Esophagus squamous epithelium (tissue), 5 donors: ENCODE measurements at regions not wholly inside any gene's neighbourhood (a gene's known extent, or its start where the extent isn't known, plus 50 kb on each side); places are given as distances from the start of the nearest gene placed in this dataset.

Experiments used
- DNase-seq: peaks from one replicate; lab custom pipeline; 2025; lab: John Stamatoyannopoulos, UW
- H3K27ac ChIP-seq, 4 donors: fragments of 200-600 bp; sonication (generic); one replicate each; pipeline ENCODE4 v1.5.1; 2016 to 2019; ENCODE audit warnings: mild to moderate bottlenecking in 1 of 4
- H3K27me3 ChIP-seq, 4 donors: fragments of 200-600 bp; sonication (generic); 1 replicate in 3 of 4; 2 replicates in 1 of 4; pipeline versions ENCODE4 v1.5.1 to v1.6.0; 2017 to 2021; ENCODE audit warnings: antibody characterized with exemption in 1 of 4
- H3K36me3 ChIP-seq, 3 donors: fragments of 200-600 bp; sonication (generic); one replicate each; pipeline ENCODE4 v1.5.1; 2016 to 2019
- H3K4me1 ChIP-seq, 3 donors: fragments of 200-600 bp; sonication (generic); one replicate each; pipeline ENCODE4 v1.5.1; 2017 to 2019
- H3K4me3 ChIP-seq, 4 donors: fragments of 200-600 bp; sonication (generic); 1 replicate in 3 of 4; 2 replicates in 1 of 4; pipeline ENCODE4 v1.5.1; 2016 to 2019; ENCODE audit warnings: mild to moderate bottlenecking in 2 of 4, moderate library complexity in 1 of 4
- H3K9me3 ChIP-seq, 3 donors: fragments of 200-600 bp; sonication (generic); one replicate each; pipeline ENCODE4 v1.5.1; 2016 to 2019
- CTCF ChIP-seq, 6 experiments: fragments of 450-650 bp in 4 of 6; fragments of 200-600 bp in 2 of 6; sonication (generic) in 2 of 6; IDR thresholded peaks; one replicate each; pipeline ENCODE4 v1.5.1; 2016 to 2019; ENCODE audit warnings: antibody characterized with exemption in 6 of 6, mild to moderate bottlenecking in 4 of 6, moderate library complexity in 4 of 6
- POLR2A ChIP-seq, 4 donors: fragments of 450-650 bp; IDR thresholded peaks; one replicate each; pipeline ENCODE4 v1.6.1; 2017; ENCODE audit warnings: antibody characterized with exemption in 4 of 4, mild to moderate bottlenecking in 4 of 4, moderate library complexity in 3 of 4
- WGBS, 2 donors: methylation state at CpG; one replicate each; pipeline ENCODE4 v1.1.5; 2018; 5-methylcytosine and 5-hydroxymethylcytosine counted together
- intact Hi-C: fragments of 100-400 bp; cut with DNase I; formaldehyde crosslinking; loops from one replicate; pipeline ENCODE4 v1.15.0; 2022
- donor health status: DM: yes; HTN: yes; CAD: no.

GRCh38 chr1:96978444-96978843 lies 256.9 kb downstream of the PTBP2 start:
- Histone ChIP-seq H3K36me3 (no peaks in the 10 kb centered on the region), H3K4me3 (no peak overlapping the region), H3K9me3 (no peaks in the 10 kb centered on the region), H3K27me3 (no peaks in the 10 kb centered on the region), H3K27ac (no peak overlapping the region), H3K4me1 (no peaks in the 10 kb centered on the region)
- TF ChIP-seq CTCF (IDR thresholded peaks at IDR 0.05) (no peak), POLR2A (IDR thresholded peaks at IDR 0.05) (no peak)
- intact Hi-C loops: no loop called here
- WGBS, 2 donors: 70 to 71% methylated on average over 3 of the region's 3 CpGs
- DNase-seq: no peak

DNA sequence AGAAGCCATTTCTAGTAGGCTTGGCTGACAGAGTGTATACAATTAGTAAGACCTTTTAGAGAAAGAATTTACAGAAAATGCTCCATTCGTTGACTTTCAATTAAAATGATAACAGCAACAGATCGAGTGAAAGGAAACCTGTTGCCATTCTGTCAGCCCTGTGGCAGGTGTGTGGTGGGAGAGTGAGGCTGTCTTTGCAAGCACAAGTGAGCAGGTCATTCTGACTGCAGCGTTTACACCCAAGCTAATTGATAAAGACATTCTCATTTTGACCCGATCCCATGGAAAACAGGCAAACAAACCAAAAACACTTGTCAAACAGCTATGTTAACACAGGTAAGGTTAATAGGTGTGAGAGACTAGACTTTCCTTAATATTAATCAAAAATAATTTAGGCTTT lies 257.3 kb downstream of the PTBP2 start:
- H3K4me3 ChIP-seq: no peak overlapping the region
- no peaks in the 10 kb centered on the region for H3K36me3 ChIP-seq
- no peaks in the 10 kb centered on the region for H3K9me3 ChIP-seq
- H3K27ac ChIP-seq: no peak overlapping the region
- TF ChIP-seq POLR2A (IDR thresholded peaks at IDR 0.05): no peak
- no peak for TF ChIP-seq CTCF (IDR thresholded peaks at IDR 0.05)
- no peaks in the 10 kb centered on the region for H3K4me1 ChIP-seq
- 26 to 47% methylated on average over 4 of the region's 4 CpGs for WGBS, 2 donors
- no peaks in the 10 kb centered on the region for H3K27me3 ChIP-seq
- no peak for DNase-seq
- intact Hi-C loops: no loop called here

DNA sequence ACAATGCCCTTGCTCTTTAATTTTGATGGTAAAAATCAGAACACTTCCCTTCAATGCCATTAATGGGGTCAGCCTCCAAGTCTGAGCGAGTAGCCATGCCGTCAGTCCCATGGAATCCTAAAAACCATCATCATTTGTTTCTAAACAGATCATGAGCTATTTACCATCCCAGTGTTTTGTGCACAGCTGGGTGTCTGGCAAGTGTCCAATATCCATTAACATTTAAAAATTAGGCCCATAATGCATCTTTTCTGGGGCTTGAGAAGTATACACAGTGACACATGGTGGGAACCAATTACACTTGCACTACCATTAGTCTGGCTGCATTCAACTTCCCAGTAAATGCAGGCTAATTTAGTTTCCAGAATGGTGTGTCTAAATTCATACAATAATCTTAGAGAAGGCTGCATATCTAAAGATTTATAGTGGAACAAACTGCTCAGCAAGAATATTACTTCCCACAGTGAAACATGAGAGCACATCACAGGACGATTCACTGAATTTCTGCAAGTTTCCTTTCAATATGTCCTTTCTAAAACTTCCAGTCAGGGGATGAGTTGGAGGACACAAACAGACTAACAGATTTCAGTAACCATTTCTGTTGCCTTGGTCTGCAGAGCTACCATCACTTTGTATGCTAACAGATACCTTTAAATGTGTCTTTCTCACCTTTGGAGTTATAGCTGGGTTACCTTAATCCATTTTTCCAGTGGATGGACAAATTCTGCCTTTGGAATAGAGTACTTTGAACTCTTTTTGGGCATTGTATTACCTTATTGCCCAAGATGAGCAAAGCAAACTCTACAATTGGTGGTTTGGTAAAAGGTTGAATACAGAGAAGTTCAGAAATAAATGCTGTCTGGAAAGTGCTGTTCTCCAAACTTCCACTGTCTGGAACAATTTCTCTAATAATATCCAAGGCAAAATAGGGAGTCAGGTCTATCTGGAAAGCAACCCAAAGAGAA lies 258.0 kb downstream of the PTBP2 start:
- no peaks in the 10 kb centered on the region for H3K27me3 ChIP-seq
- no peaks in the 10 kb centered on the region for H3K9me3 ChIP-seq
- H3K4me3 ChIP-seq: no peak overlapping the region
- intact Hi-C loops: no loop called here
- TF ChIP-seq CTCF (IDR thresholded peaks at IDR 0.05) (no peak), POLR2A (IDR thresholded peaks at IDR 0.05) (no peak)
- DNase-seq: no peak
- no peaks in the 10 kb centered on the region for H3K36me3 ChIP-seq
- H3K27ac ChIP-seq: no peak overlapping the region
- no peaks in the 10 kb centered on the region for H3K4me1 ChIP-seq
- WGBS, 2 donors: 60 to 64% methylated on average over 3 of the region's 3 CpGs

GRCh38 chr1:96980448-96980847 lies 258.9 kb downstream of the PTBP2 start:
- 58 to 61% methylated on average over 2 of the region's 2 CpGs for WGBS, 2 donors
- Histone ChIP-seq H3K4me3 (no peak overlapping the region), H3K4me1 (no peaks in the 10 kb centered on the region), H3K27ac (no peak overlapping the region), H3K9me3 (no peaks in the 10 kb centered on the region), H3K36me3 (no peaks in the 10 kb centered on the region), H3K27me3 (no peaks in the 10 kb centered on the region)
- DNase-seq: no peak
- TF ChIP-seq POLR2A (IDR thresholded peaks at IDR 0.05) (no peak), CTCF (IDR thresholded peaks at IDR 0.05) (no peak)
- intact Hi-C loops: no loop called here

- H3K9me3 ChIP-seq: no peaks in the 10 kb centered on the region
- intact Hi-C loops: no loop called here
- no peak for DNase-seq
- TF ChIP-seq CTCF (IDR thresholded peaks at IDR 0.05) (no peak), POLR2A (IDR thresholded peaks at IDR 0.05) (no peak)
- no peak overlapping the region for H3K27ac ChIP-seq
- no peaks in the 10 kb centered on the region for H3K27me3 ChIP-seq
- no peak overlapping the region for H3K4me3 ChIP-seq
- H3K4me1 ChIP-seq: no peaks in the 10 kb centered on the region
- no peaks in the 10 kb centered on the region for H3K36me3 ChIP-seq
These were observed 259.6 kb downstream of the PTBP2 start for GRCh38 chr1:96981181-96981580.
